Natural killer cell (primary cell): ENCODE measurements at regions not wholly inside any gene's neighbourhood (a gene's known extent, or its start where the extent isn't known, plus 50 kb on each side); places are given as distances from the start of the nearest gene placed in this dataset.

ENCODE experiments used
- ATAC-seq, 3 donors: fragments of 150-1000 bp in 2 of 3; fragments of 200-7000 bp in 1 of 3; cut with Tn5 transposase; 1 replicate in 1 of 3; 2 replicates in 2 of 3; pipeline ENCODE4 v1.10.0; 2021; ENCODE audit warnings: mild to moderate bottlenecking in 2 of 3, moderate library complexity in 2 of 3
- DNase-seq, 2 donors: peaks; one replicate each; pipeline versions ENCODE4 v3.0.0 to v3.0.0-alpha.2; 2013 to 2021; ENCODE audit warnings: mixed read lengths in 1 of 2
- H3K27ac ChIP-seq: one replicate; pipeline ENCODE4 v1.5.1; 2013; ENCODE audit warnings: mild to moderate bottlenecking, low read length
- H3K27me3 ChIP-seq: one replicate; pipeline ENCODE4 v1.6.1; 2013; ENCODE audit warnings: low read length; ENCODE audit not compliant: control insufficient read depth, insufficient read depth
- H3K36me3 ChIP-seq: one replicate; pipeline ENCODE4 v1.6.1; 2013; ENCODE audit warnings: low read length; ENCODE audit not compliant: control insufficient read depth, insufficient read depth
- H3K4me1 ChIP-seq: one replicate; pipeline ENCODE4 v1.6.1; 2013; ENCODE audit warnings: low read length; ENCODE audit not compliant: control insufficient read depth, insufficient read depth
- H3K4me3 ChIP-seq: one replicate; pipeline ENCODE4 v1.5.1; 2013; ENCODE audit warnings: low read length
- H3K9me3 ChIP-seq: one replicate; pipeline ENCODE4 v1.6.1; 2013; ENCODE audit warnings: low read length; ENCODE audit not compliant: control insufficient read depth, insufficient read depth
- H3K27ac Mint-ChIP-seq, 2 donors: one replicate each; pipeline ENCODE4 v1.8.0; 2022; ENCODE audit warnings: mild to moderate bottlenecking in 2 of 2, mixed read lengths in 2 of 2, moderate library complexity in 1 of 2
- H3K27me3 Mint-ChIP-seq, 2 donors: one replicate each; pipeline ENCODE4 v1.8.0; 2022; ENCODE audit warnings: low read depth in 2 of 2, mixed read lengths in 2 of 2
- H3K36me3 Mint-ChIP-seq: one replicate; pipeline ENCODE4 v1.8.0; 2022; ENCODE audit warnings: mixed read lengths
- H3K4me1 Mint-ChIP-seq, 2 donors: one replicate each; pipeline ENCODE4 v1.8.0; 2022; ENCODE audit warnings: mixed read lengths in 2 of 2
- H3K4me3 Mint-ChIP-seq: one replicate; pipeline ENCODE4 v1.8.0; 2022; ENCODE audit warnings: mild to moderate bottlenecking, moderate library complexity, mixed read lengths
- H3K9me3 Mint-ChIP-seq, 2 donors: one replicate each; pipeline ENCODE4 v1.8.0; 2022; ENCODE audit warnings: mixed read lengths in 2 of 2
- CTCF ChIP-seq: fragments of 200-600 bp; IDR thresholded peaks from one replicate; pipeline ENCODE4 v1.8.0; 2022; ENCODE audit warnings: antibody characterized with exemption
- WGBS: methylation state at CpG from one replicate; pipeline ENCODE4 v1.1.7; 2013; ENCODE audit warnings: missing lambda C conversion rate; ENCODE audit not compliant: insufficient coverage; 5-methylcytosine and 5-hydroxymethylcytosine counted together
- intact Hi-C: fragments of 100-400 bp; cut with micrococcal nuclease; formaldehyde crosslinking; loops from one replicate; pipeline ENCODE4 v1.14.2; 2022

DNA sequence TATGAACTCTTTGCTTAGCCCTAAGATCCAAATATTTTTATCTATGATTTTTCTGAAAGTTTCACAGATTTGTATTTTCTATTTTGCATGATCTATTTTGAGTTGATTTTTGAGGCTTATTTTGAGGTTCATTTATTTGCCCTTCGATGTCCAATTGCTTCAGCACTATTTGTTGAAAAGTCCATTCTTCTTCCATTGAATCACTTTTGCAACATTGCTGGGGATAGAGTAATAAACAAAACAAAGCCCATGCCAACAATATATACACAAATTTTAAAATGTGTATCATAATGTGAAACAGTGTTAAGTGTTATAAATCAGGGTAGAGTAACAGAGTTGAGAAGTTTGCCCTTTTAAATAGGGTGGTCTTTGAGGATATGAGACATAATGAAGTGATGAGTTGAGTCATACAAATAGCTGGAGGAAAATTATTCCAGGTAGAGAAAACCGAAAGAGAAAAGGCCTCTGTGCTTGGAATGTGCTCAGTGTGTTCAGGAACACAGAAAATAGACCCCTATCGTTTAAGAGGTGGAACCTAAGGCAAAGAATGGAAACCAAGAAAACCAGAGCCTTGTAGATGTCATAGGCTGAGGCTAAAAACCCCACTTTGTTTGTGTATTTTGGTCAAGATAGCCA is 172.7 kb upstream of the NR5A2 start:
- Histone ChIP-seq H3K27ac (no peak overlapping the region), H3K9me3 (no peaks in the 10 kb centered on the region), H3K36me3 (no peaks in the 10 kb centered on the region), H3K27me3 (no peaks in the 10 kb centered on the region), H3K4me1 (no peaks in the 10 kb centered on the region), H3K4me3 (no peak overlapping the region)
- no peak for DNase-seq
- H3K9me3 Mint-ChIP-seq, result no peaks in the 10 kb centered on the region
- H3K27ac Mint-ChIP-seq, result no peak overlapping the region
- no peak for TF ChIP-seq CTCF
- peaks cover 8 to 19% of the 10 kb centered on the region in 2 donors for H3K27me3 Mint-ChIP-seq
- peaks cover 0 to 5% of the 10 kb centered on the region in 2 donors for H3K4me1 Mint-ChIP-seq
- no peak overlapping the region for H3K4me3 Mint-ChIP-seq
- no peak for ATAC-seq
- no peaks in the 10 kb centered on the region for H3K36me3 Mint-ChIP-seq
- intact Hi-C loops, result no loop called here
- WGBS, result 83% methylated on average over 2 of the region's 3 CpGs

DNA sequence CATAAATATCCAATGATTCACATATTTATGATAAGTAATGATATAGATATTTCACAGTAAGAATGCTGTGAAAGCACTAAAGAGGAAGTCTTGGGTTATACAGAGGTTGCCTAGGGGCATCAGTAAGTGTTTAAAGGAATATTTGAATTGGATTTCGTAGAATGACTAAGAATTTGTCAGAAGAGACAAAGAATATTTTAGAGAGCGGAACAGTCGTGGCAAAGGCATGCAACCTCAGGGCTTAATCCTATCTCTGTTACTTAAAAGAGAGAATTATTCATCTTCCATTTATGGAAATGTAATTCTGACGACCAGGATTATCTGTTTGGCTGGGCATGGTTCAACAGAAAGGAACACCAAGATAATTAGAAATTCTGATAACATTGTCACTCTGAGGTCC is 171.9 kb upstream of the NR5A2 start:
- no peaks in the 10 kb centered on the region for H3K4me1 ChIP-seq
- H3K36me3 Mint-ChIP-seq, result no peaks in the 10 kb centered on the region
- H3K36me3 ChIP-seq, result no peaks in the 10 kb centered on the region
- intact Hi-C loops, result no loop called here
- WGBS, result 79% methylated on average over 4 of the region's 4 CpGs
- DNase-seq (no peak), ATAC-seq (no peak)
- no peak overlapping the region for H3K27ac Mint-ChIP-seq
- no peaks in the 10 kb centered on the region for H3K9me3 ChIP-seq
- TF ChIP-seq CTCF, result no peak
- H3K9me3 Mint-ChIP-seq, result no peaks in the 10 kb centered on the region
- peaks cover 8 to 19% of the 10 kb centered on the region in 2 donors for H3K27me3 Mint-ChIP-seq
- no peaks in the 10 kb centered on the region for H3K27me3 ChIP-seq
- H3K4me1 Mint-ChIP-seq, result peaks cover 0 to 6% of the 10 kb centered on the region in 2 donors
- no peak overlapping the region for H3K4me3 Mint-ChIP-seq
- H3K27ac ChIP-seq, result no peak overlapping the region
- H3K4me3 ChIP-seq, result no peak overlapping the region

GRCh38 chr1:199856216-199856780 is 171.2 kb upstream of the NR5A2 start:
- no peak overlapping the region for H3K4me3 Mint-ChIP-seq
- Histone ChIP-seq H3K27me3 (no peaks in the 10 kb centered on the region), H3K4me3 (no peak overlapping the region), H3K9me3 (no peaks in the 10 kb centered on the region), H3K27ac (no peak overlapping the region), H3K36me3 (no peaks in the 10 kb centered on the region), H3K4me1 (no peaks in the 10 kb centered on the region)
- ATAC-seq (no peak), DNase-seq (no peak)
- H3K27ac Mint-ChIP-seq, result no peak overlapping the region
- H3K27me3 Mint-ChIP-seq, result peaks cover 9 to 19% of the 10 kb centered on the region in 2 donors
- WGBS, result 88% methylated on average over 2 of the region's 4 CpGs
- H3K4me1 Mint-ChIP-seq, result peaks cover 0 to 6% of the 10 kb centered on the region in 2 donors
- intact Hi-C loops, result no loop called here
- no peak for TF ChIP-seq CTCF
- H3K9me3 Mint-ChIP-seq, result no peaks in the 10 kb centered on the region
- H3K36me3 Mint-ChIP-seq, result no peaks in the 10 kb centered on the region

DNA sequence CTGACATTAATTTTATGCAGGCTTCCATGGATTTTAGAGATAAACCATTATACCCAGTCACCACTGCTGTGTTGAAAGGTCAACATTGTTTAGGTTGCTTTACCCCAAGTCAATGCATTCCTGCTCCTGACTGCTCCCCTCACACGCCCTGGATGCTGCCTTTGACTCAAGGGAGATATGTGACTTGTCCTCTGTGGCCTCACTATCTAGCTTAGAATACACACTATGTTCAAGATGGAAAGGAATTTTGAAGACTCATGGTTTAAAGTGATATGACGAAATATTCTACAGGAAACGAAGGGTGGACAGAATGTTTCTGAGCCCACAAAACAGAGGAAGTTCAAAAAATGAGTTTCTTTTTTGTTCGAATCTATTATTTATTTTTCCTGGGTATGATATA is 170.4 kb upstream of the NR5A2 start:
- Histone ChIP-seq H3K36me3 (no peaks in the 10 kb centered on the region), H3K9me3 (no peaks in the 10 kb centered on the region), H3K27ac (no peak overlapping the region), H3K4me3 (no peak overlapping the region), H3K27me3 (no peaks in the 10 kb centered on the region), H3K4me1 (no peaks in the 10 kb centered on the region)
- H3K27me3 Mint-ChIP-seq, result peaks cover 11 to 19% of the 10 kb centered on the region in 2 donors
- H3K36me3 Mint-ChIP-seq, result no peaks in the 10 kb centered on the region
- H3K9me3 Mint-ChIP-seq, result no peaks in the 10 kb centered on the region
- H3K4me1 Mint-ChIP-seq, result peaks cover 0 to 6% of the 10 kb centered on the region in 2 donors
- DNase-seq (no peak), ATAC-seq (peak in 1 of 3 donors; percentile 60)
- intact Hi-C loops, result no loop called here
- H3K27ac Mint-ChIP-seq, result no peak overlapping the region
- 28% methylated on average over 3 of the region's 4 CpGs for WGBS
- no peak for TF ChIP-seq CTCF
- no peak overlapping the region for H3K4me3 Mint-ChIP-seq
